GM11168 (cell line): ENCODE measurements at regions not wholly inside any gene's neighbourhood (a gene's known extent, or its start where the extent isn't known, plus 50 kb on each side); places are given as distances from the start of the nearest gene placed in this dataset.

ENCODE experiments used
- in situ Hi-C: fragments of 300-500 bp; cut with MboI; formaldehyde crosslinking; loops from one replicate; pipeline ENCODE4 v1.12.0; 2022; ENCODE audit warnings: low sequenced_read_pairs; ENCODE audit not compliant: unreplicated experiment

DNA sequence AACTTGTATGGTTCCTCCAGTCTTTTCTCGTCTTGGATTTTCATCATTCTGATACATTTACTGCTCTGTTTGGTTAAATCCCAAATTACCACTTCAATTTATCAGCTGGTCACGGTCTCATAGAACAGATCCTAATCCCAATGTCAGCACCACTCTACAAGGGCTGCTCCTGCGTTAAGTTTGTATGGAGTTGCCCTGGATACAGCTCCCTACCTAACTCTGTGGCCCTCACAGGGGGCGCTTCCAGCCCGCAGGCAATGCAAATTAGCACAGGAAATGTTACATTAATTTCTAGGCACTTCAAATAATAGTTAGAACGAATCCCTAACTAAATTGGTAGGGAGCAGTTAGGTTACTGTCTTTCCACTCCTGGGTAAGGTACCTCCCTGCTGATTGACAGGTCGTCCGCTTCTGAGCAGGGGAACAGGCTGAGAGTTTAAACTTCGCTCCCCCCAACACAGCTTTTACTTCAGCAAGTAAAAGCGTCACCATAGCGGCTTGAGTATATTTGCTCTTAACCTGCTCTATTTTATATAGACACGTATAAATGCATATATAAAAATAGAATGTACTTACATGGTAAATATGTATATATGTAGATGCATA is 238.5 kb upstream of the FANCL start:
- in situ Hi-C loops, result no loop called here

DNA sequence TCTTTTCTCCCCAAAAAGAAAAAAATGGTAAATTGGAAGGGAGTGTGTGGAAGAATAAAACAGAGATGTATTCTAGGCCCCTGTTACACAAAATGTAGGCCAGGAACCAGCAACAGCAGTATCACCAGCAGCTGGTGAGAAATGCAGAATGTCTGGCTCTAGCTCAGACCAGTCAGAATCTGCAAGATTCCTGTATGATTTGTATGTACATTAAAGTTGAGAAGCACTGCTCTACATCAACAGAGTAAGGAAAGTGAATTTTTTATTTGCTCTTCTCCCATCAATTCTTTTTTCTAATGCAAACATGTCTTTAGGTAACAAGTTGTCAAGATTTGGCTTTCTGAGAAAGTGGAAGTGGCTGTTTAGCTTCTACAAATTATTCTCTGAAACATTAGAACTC is 235.4 kb upstream of the FANCL start:
- in situ Hi-C loops, result no loop called here

DNA sequence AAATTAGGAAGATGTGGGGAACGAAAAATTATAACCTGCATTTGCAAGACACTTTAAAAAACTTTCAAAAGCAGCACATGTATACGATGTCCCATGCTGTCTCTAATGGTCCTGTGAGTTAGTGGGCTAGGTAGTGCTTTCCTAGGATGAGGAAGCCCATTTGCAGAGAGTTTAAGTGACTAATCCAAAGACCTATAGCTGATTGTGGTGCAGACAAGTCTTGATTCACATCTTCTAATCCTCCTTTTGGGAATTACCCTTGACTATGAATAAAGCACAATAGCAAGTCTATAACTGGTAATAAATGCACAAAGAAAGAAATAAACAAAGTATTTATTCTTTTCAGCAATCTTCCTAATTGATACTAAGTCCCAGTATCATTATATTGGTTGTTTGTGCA is 234.6 kb upstream of the FANCL start:
- in situ Hi-C loops, result no loop called here

DNA sequence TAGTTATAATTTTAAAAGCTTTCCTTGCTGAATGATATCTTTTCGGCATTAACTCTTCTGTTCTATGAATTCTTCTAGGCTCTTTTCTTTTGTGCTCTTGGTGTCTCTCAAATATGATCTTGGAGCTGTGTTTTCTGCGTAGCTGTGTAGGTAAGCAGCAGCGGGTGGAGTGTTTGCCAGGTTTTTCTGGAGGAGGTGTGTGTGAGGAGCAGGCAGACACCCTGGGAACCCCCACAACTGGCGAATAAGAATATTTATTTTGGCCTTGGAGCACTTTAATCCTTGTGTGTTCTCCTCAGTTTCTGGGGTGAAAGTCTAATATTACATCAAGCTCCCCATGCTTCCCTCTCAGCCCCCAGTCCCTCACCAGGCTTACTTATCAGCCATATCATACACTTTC is 232.0 kb upstream of the FANCL start:
- in situ Hi-C loops, result loop anchor here (25.0 kb wide), 1 partner anchor 561 kb away; no protein-coding TSS in a partner anchor

DNA sequence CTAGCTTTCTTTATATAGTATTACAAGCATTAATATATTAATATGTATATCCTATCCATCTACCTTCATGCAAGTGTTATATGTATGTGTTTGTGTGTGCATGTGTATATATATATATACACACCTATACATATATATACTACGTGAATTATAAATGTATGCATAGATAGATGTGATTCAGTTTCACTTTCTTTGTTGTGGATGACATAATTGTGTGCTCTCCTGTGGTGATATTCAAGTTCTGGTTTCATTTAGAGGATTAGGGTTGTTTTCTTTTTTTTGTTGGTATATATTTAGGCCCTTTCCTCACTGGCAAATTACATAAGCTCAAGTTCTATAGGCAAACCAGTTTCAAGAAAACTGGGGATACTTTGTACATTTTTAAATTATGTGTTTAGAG is 225.7 kb upstream of the FANCL start:
- in situ Hi-C loops, result loop anchor here (25.0 kb wide), 1 partner anchor 555 kb away; no protein-coding TSS in a partner anchor

DNA sequence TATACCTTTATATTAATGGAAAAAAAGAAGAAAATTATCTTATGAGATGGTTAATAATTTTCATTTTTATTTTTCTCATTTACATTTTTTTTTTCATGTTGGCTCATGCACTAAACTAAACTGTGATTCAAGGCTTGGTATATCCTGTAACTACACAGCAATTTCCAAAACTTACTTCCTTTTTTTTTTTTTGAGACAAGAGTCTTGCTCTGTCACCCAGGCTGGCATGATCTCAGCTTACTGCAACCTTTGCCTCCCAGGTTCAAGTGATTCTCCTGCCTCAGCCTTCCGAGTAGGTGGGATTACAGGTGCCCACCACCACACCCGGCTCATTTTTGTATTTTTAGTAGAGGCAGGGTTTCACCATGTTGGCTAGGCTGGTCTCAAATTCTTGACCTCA is 224.9 kb upstream of the FANCL start:
- in situ Hi-C loops, result loop anchor here (25.0 kb wide), 1 partner anchor 554 kb away; no protein-coding TSS in a partner anchor

DNA sequence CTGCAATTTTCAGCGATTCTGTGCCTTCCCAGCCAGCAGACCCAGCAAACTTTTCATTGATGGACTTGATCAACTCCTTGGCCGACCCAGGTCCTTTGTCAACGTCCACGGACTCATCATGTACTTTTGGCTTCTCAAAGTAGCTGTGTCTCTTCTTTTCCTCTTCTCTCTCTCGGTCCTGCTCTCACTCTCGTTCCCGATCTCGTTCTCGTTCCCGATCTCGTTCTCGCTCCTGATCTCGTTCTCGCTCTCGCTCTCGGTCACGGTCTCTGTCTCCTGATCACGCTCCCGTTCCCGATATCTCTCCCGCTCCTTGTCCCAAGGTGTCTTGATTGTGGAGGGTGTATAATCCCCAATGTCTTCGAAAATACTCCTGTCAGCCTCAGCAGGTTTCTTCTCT is 219.5 kb upstream of the FANCL start:
- in situ Hi-C loops, result loop anchor here (25.0 kb wide), 1 partner anchor 548 kb away; no protein-coding TSS in a partner anchor

DNA sequence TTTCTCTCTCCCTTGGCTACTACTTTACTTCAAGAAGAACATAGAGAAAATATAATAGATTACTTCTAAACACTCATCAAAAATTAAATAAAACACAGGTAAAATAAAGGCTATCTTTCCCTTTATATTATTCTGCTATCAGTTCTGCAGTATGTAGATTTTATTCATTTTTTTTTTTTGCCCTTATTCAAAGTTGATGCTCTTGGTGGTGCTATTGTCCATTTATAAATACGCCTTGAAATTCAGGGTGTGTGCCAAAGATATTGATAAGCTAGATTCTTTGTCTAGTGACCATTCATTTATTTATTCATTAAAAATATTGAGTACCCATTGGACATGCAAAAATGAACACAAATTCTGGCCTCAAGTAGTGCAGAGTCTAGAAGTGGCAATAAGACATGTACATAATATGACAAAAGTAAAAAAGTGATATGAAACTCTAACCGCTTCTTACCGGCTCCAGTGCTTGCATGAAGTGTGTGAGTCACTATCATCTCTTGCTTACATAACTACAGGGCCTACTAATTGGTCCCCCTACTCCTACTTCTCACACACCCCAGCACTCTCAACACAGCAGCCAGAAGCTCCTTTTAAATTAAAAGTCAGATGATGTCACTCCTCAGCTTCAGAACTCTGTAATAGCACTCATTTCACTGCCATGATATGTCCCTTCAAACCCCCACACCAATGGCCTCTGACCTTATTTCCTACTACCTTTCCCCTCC is 208.3 kb upstream of the FANCL start:
- in situ Hi-C loops, result loop anchor here (25.0 kb wide), 1 partner anchor 537 kb away; no protein-coding TSS in a partner anchor

DNA sequence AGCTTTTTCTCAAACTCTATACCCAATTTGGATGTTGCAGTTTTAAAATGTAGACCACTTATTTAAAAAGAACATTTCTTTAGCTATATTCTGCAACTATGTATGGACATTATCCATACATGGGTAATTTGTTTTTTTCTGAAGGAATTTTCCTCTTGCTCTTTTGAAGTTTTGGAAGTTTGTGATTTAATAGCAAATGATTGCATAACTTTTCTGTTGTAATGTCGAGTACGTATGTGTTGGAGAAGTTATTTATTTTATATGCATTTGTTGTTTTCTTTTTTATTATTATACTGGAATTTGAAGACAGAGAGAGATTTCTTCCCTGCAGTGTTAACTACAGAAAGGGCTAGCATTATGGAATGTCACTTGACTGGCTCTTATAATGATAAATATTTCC is 207.7 kb upstream of the FANCL start:
- in situ Hi-C loops, result no loop called here

DNA sequence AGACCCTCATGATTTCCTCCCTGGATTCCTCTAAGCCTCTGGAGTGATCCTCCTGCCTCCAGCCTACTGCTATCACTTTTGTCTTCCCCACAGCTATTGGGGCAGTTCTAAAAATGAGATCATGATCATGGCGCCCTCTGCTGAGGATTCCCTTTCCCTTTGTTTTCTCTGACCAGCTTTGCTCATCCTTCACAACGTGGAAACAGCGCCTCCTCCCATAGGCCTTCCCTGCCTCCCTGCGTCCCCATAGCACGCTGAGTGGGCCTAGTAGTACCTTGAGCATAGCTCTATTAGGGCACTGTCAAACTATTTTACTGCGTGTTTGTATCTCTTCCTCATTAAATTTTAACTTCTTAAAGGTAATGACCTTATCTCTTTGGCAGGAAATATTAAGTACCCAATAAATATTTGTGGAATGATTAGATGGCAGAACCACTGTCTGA is 207.0 kb upstream of the FANCL start:
- in situ Hi-C loops, result no loop called here

DNA sequence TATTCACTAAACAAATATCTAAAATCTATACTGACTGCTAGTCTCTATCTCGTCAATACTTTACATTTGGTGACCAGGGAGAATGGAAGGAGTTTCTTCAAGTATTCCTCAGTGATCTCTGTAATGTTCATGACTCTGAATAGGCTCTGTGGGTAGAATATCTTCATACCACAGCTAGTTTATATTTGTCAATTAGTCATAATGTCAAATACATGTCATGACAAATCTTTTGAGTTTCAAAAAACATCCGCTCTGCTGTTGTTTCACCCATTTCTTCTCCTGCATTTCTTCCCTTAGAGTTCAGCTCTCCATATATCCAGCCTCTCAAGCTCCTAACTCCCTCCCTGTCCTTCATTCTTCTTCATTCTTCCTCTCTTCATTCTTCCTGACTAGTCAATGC is 206.5 kb upstream of the FANCL start:
- in situ Hi-C loops, result no loop called here

DNA sequence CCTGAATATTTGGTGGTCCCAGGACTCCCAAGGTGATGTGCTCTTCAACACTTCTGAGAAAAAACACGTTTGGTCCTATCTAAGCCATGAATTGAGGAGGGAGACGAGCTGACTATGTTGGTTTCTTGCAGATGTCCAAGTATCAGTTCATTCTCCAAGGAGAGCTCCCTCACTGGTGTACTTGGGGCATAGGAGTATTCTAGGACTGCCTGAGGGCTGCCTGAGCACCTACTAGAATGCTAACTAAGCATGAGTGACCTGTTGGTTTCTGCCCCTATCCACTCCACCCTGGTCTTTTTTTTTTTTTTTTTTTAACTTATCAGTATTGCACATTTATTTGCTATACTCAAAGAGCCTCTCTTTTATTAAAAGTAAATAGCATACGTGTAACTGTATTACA is 200.5 kb upstream of the FANCL start:
- in situ Hi-C loops, result no loop called here

DNA sequence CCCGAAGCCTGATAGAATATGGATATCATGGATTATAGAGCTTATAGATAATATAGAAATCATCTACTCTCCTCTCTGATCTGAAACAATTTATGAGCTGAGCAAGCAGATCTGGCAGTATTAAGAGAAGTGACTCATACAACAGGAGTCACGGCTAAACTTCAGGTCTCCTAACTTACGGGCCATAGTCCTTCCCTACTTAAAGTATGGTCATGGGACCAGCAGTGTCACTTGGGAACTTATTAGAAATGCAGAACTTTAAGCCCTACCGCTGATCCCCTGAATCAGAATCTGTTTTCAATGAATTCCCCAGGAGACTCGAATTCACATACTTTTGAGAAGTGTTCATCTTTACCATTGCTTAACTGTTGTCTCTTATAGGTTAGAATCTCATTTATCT is 195.7 kb upstream of the FANCL start:
- in situ Hi-C loops, result no loop called here

DNA sequence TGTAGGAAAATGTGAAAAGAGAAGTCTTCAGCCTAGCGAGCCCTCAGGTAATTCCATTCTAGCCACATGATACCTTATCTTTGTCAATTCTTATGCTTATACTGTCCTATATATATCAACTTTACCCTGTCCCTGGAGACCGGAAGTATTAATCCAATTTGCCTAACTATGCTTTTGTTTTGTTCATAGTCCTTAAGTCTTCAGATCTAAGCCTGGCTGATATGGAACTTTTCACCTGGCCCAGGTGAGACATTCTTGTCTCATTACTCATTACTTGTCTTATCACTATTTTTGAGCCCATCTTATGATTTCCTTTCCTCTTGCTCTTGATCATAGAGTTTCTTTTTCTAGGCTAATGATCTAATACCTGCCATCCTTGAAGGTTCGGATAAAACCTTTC is 194.1 kb upstream of the FANCL start:
- in situ Hi-C loops, result no loop called here

DNA sequence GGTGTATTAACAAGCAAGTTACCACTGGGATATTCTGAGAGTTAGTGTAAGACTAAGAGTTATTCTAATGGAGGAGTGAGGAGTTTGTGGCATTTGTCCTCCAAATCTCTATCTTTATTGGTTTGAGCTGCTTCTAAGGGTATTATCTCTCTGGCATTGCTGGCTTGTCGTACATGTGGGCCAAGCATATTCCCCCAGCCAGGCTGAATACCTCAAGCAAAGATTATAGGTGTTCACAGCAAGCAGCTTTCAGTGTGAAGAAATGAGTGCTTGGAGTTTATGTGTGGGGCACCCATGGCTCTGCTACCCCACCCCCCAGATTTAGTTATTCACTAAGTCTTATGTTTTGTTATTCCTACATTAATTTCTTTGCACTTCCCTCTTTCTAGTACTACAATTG is 193.6 kb upstream of the FANCL start:
- in situ Hi-C loops, result no loop called here

DNA sequence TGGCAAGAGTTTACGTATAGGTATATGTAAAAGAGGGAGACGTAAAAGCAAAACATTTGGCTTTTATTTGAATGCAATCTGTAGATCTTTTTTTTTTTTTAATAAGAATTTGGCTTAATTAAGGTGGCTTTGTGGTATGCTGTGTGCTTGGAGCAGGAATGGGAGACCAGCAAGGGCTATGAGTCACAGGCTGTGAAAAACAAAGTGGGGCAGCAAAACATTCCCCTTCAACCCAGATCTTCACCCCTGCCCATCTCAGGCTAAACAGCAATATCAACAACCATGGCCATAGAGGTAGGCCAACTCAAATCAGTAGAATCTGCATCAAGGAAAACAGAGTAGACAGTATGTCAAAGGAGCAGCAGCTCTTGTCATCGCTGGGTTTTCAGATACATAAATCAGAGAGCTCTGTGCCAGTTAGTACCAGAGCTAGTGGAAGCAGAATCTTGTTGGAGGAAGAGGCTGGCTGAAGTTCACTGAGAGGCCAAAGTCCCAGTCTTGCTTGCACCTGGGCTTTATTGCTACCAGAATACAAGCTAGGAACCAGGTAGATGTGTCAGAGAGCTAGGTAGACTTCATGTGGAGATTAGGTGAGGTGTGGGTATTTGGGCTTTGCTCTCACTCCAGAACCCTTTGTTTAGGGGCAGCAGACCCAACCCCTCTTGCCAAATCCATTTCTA is 191.5 kb upstream of the FANCL start:
- in situ Hi-C loops, result no loop called here

DNA sequence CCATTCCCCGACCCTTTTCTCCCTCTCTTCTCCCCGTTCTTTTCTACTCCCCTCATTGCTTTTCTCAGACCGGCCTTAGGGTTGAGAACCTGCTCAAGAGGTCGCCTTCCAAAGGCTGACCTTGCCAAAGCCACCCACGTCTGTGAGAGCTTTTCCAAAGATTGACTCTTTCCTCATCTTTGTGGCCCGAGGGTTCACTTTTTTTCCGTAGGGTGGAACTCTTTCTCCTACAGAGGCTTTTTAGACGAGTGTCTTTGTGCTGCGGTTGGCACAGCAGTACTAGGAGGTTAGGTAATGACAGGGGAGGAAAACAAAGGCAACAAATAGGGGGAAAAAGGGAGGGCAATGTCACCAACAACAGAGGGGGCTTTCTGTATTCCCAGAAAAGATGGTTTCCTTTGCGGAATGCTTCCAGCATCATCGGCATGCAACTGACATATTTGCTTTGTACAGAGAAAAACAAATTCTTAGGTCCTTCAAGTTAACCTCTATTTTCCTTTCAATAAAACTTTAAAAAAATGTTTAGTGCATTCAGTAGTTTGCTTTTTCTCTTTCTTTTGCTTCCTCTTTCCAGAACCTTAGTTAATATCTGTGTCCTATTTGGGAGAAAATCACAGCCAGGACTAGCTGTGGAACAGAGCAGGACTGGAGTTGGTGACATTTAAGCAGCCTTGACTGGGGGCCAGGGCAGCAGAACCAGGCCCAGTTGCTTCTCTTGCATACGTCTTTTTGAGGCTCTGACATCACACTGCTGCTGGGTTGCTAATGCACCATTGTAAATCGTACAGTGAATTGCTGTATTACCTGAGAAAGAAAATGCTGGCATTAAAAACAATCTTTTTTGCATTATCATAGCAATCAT is 188.1 kb upstream of the FANCL start:
- in situ Hi-C loops, result no loop called here

DNA sequence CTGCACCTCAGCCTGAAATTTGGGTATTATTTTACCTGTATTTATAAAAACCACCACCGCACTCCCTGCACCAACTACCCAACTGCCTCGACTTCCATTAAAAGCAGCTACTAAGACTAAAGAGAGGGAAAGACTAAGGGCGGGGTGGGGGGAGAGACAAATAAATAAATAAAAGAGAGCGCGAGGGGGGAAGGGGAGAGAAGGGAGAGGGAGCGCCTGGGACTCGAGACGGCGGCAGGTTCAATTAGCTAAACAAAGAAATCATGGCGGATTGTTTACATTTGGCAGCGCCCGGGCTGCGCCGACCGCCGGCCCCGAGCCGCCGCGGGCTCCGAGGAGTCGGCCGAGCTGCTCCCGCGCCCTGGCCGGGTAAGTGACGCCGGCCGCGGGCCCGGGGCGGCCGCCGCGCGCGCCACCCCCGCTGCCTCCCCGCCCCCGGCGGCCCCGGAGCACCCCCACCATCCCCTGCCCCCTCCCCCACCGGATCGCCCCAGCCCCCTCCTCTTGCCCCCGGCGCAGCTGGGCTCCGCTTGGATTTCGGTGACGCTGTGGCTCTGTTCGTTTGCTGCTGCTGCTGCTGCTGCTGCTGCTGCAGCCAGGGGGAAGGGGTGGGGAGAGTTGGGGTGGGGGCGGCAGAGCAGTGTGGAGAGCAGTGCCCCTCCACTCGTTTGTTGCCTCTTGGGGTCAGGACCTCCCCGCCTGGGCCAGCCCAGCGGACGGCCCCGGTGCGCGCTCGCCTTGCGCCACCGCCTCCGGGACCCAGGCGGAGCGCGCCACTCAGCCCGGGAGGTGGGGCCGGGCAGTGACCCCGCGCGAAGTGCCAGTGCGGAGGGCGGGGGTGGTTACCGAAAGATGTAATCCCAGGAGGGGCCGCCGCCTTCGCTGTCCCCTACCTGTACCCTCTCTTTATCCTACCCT is 187.2 kb upstream of the FANCL start:
- in situ Hi-C loops, result no loop called here

DNA sequence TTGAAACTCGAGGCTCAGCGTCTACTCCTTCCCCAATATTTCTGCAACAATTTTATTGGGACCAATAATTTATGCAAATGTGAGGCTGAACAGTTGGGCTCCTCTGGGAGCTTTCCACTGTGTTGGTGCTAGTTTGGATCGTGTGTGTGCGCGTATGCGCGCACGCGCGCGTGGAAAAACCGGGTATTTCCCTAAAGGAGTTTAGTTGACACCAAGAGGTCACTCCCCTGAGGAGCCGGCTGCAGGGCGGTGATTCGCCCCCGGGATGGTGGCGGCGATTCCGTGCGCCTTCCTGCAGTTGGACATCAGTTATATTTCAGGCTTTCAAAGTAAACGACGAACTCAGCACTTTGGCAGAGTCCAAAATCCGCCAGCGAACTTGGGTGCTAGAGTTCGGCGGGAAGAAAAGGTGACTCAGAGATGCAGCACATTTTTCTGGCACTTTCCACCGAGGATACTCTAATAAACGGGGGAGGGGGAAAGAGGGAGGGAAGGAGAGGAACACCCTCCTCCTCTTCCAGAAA is 186.5 kb upstream of the FANCL start:
- in situ Hi-C loops, result no loop called here
